ENCODE measurements at regions not wholly inside any gene's neighbourhood (a gene's known extent, or its start where the extent isn't known, plus 50 kb on each side); places are given as distances from the start of the nearest gene placed in this dataset.

GRCh38 chr3:72548461-72548860 is 299.8 kb downstream of the SHQ1 start:
- Histone ChIP-seq H3K9me3 (ENCODE audit: control insufficient read depth, low read depth, low read length) (no peaks in the 10 kb centered on the region), H2BK12ac (ENCODE audit: insufficient read length, low read depth, low read length) (no peak overlapping the region), H2AFZ (ENCODE audit: low read length) (no peak overlapping the region), H2BK15ac (ENCODE audit: low read depth, low read length) (no peak overlapping the region), H2AK5ac (ENCODE audit: insufficient read length, low read length) (no peak overlapping the region), H3K79me2 (ENCODE audit: insufficient read depth, low read length) (no peaks in the 10 kb centered on the region), H3T11ph (ENCODE audit: low read length) (no peak overlapping the region), H4K8ac (replicated peaks; ENCODE audit: insufficient read length, low read depth, low read length) (no peak overlapping the region), H2BK20ac (ENCODE audit: low read depth, low read length, poor library complexity, severe bottlenecking) (no peak overlapping the region), H4K20me1 (ENCODE audit: control insufficient read depth, insufficient read depth, insufficient read length) (no peaks in the 10 kb centered on the region), H3K79me1 (ENCODE audit: insufficient read depth, low read depth, low read length, poor library complexity, severe bottlenecking) (no peaks in the 10 kb centered on the region), H3K27ac (ENCODE audit: insufficient read length, low read depth, low read length) (no peak overlapping the region), H3K4ac (ENCODE audit: low read depth, low read length) (no peak overlapping the region), H4K91ac (ENCODE audit: insufficient read length, low read depth, low read length) (no peak overlapping the region), H3K27me3 (ENCODE audit: insufficient read depth, low read length) (no peaks in the 10 kb centered on the region), H3K23me2 (ENCODE audit: insufficient read length, low read depth, low read length, poor library complexity, severe bottlenecking) (no peaks in the 10 kb centered on the region), H2BK120ac (ENCODE audit: low read depth, low read length, poor library complexity, severe bottlenecking) (no peak overlapping the region), H3K14ac (ENCODE audit: insufficient read depth, low read length) (no peak overlapping the region), H3K23ac (ENCODE audit: insufficient read length, low read depth, low read length) (no peak overlapping the region), H3K9ac (ENCODE audit: extremely low read depth, insufficient read length, low read length) (no peak overlapping the region), H3K18ac (ENCODE audit: insufficient read length, low read depth, low read length) (no peak overlapping the region), H3K4me2 (ENCODE audit: insufficient read depth, insufficient read length, low read length) (no peak overlapping the region), H3K4me1 (ENCODE audit: insufficient read depth, low read length) (no peaks in the 10 kb centered on the region), H4K5ac (ENCODE audit: insufficient read length, low read depth, low read length) (no peak overlapping the region), H2BK5ac (ENCODE audit: insufficient read length, low read length) (no peak overlapping the region), H3K56ac (ENCODE audit: insufficient read length, low read depth, low read length) (no peak overlapping the region)
- WGBS (ENCODE audit: extremely low coverage, insufficient read length, low lambda C conversion rate) = no CpG with 5 or more reads among the region's 1 CpG
- Mint-ChIP-seq H3K36me3 (ENCODE audit: insufficient read depth in 1 of 3, low read depth in 3 of 3) (no peaks in the 10 kb centered on the region), H3K4me3 (no peak overlapping the region), H3K27ac (no peak overlapping the region), H3K27me3 (ENCODE audit: low read depth) (no peaks in the 10 kb centered on the region; the same call in 1 of the 2 replicates), H3K9me3 (no peaks in the 10 kb centered on the region), H3K4me1 (peaks cover 14 to 19% of the 10 kb centered on the region in 2 experiments)
- no peak for DNase-seq
- TF ChIP-seq CTCF (conservative IDR thresholded peaks at IDR 0.05) = no peak

All from H9 (cell line).